ENCODE measurements at regions not wholly inside any gene's neighbourhood (a gene's known extent, or its start where the extent isn't known, plus 50 kb on each side); places are given as distances from the start of the nearest gene placed in this dataset.

GRCh38 chr6:51430589-51430988 is 611.9 kb downstream of the TFAP2B start:
- TF ChIP-seq CTCF (conservative IDR thresholded peaks at IDR 0.05 in 1 of 2, IDR thresholded peaks at IDR 0.05 in 1 of 2; ENCODE audit: low read depth in 1 of 2, low read length in 2 of 2) (no peak), EZH2 (IDR thresholded peaks at IDR 0.05; ENCODE audit: low read length, missing control alignments) (no peak)
